HCT116 (cell line): ENCODE measurements at regions not wholly inside any gene's neighbourhood (a gene's known extent, or its start where the extent isn't known, plus 50 kb on each side); places are given as distances from the start of the nearest gene placed in this dataset.

Experiments used
- ATF3 ChIP-seq: IDR thresholded peaks from 2 replicates; pipeline ENCODE4 v1.6.1; 2012
- CTCF ChIP-seq, 3 experiments: fragments of 200-600 bp in 1 of 3; sonication (generic) in 1 of 3; IDR thresholded peaks in 2 of 3; conservative IDR thresholded peaks in 1 of 3; 2 replicates each; pipeline ENCODE4 v1.5.1; 2012 to 2017; ENCODE audit warnings: low read depth in 2 of 3, low read length in 2 of 3, antibody characterized with exemption in 1 of 3, borderline replicate concordance in 1 of 3, control low read depth in 1 of 3, mild to moderate bottlenecking in 1 of 3, mixed read lengths in 1 of 3, mixed run types in 1 of 3, moderate library complexity in 1 of 3; ENCODE audit not compliant: insufficient read depth in 1 of 3
- FOSL1 ChIP-seq: IDR thresholded peaks from 2 replicates; pipeline ENCODE4 v1.6.1; 2012; ENCODE audit warnings: low read depth
- POLR2A ChIP-seq: IDR thresholded peaks from 2 replicates; pipeline ENCODE4 v1.7.0; 2011; ENCODE audit warnings: borderline replicate concordance; ENCODE audit not compliant: insufficient read depth, insufficient read length; ENCODE audit errors: extremely low read depth
- SP1 ChIP-seq: IDR thresholded peaks from 2 replicates; pipeline ENCODE4 v1.6.1; 2012; ENCODE audit warnings: low read depth
- TCF7L2 ChIP-seq: IDR thresholded peaks from 2 replicates; pipeline ENCODE4 v1.7.0; 2011; ENCODE audit warnings: borderline replicate concordance, inconsistent platforms; ENCODE audit not compliant: insufficient read depth, insufficient read length; ENCODE audit errors: extremely low read depth

GRCh38 chr17:72004611-72005331 is 116.0 kb upstream of the SOX9 start:
- TF ChIP-seq CTCF (IDR thresholded peaks at IDR 0.05 in 2 of 3, conservative IDR thresholded peaks at IDR 0.05 in 1 of 3; ENCODE audit: borderline replicate concordance in 1 of 3, insufficient read depth in 1 of 3, low read depth in 2 of 3, low read length in 2 of 3), result no peak
- no peak for TF ChIP-seq POLR2A
- TF ChIP-seq TCF7L2, result no peak
- TF ChIP-seq FOSL1, result no peak
- no peak for TF ChIP-seq SP1
- no peak for TF ChIP-seq ATF3
